Adrenal gland (tissue), 5 donors: ENCODE measurements at regions not wholly inside any gene's neighbourhood (a gene's known extent, or its start where the extent isn't known, plus 50 kb on each side); places are given as distances from the start of the nearest gene placed in this dataset.

Experiments
- CTCF ChIP-seq, 6 experiments: fragments of 450-650 bp in 4 of 6; fragments of 200-600 bp in 2 of 6; sonication (generic) in 1 of 6; IDR thresholded peaks; 1 replicate in 5 of 6; 2 replicates in 1 of 6; pipeline versions ENCODE4 v1.5.1 to v1.8.0; 2016 to 2021; ENCODE audit warnings: antibody characterized with exemption in 6 of 6, mild to moderate bottlenecking in 2 of 6, moderate library complexity in 1 of 6
- POLR2A ChIP-seq, 2 donors: fragments of 450-650 bp; IDR thresholded peaks; one replicate each; pipeline ENCODE4 v1.6.1; 2017; ENCODE audit warnings: antibody characterized with exemption in 2 of 2, mild to moderate bottlenecking in 2 of 2, moderate library complexity in 1 of 2
- donor health status: DM: no; HTN: no; CAD: no.

GRCh38 chr20:29119141-29119540 lies 2138.3 kb upstream of the DEFB115 start:
- TF ChIP-seq CTCF (IDR thresholded peaks at IDR 0.05), result no peak
- TF ChIP-seq POLR2A (IDR thresholded peaks at IDR 0.05), result no peak
